GM19193 (cell line): ENCODE measurements at regions not wholly inside any gene's neighbourhood (a gene's known extent, or its start where the extent isn't known, plus 50 kb on each side); places are given as distances from the start of the nearest gene placed in this dataset.

Source experiments
- POLR2A ChIP-seq: IDR thresholded peaks from 4 replicates; pipeline ENCODE4 v1.6.1; 2011; ENCODE audit not compliant: insufficient read depth, insufficient read length; ENCODE audit errors: extremely low read depth

- no peak for TF ChIP-seq POLR2A
Observed at GRCh38 chr3:56883828-56884227, 82.1 kb upstream of the ARHGEF3 start.

GRCh38 chr3:56882896-56883295, 81.1 kb upstream of the ARHGEF3 start:
- no peak for TF ChIP-seq POLR2A

- no peak for TF ChIP-seq POLR2A
Observed at GRCh38 chr3:56881841-56882240, 80.1 kb upstream of the ARHGEF3 start.

- TF ChIP-seq POLR2A = no peak
Observed at GRCh38 chr3:56880720-56881575, 79.2 kb upstream of the ARHGEF3 start.

GRCh38 chr3:56879436-56880215, 77.9 kb upstream of the ARHGEF3 start:
- TF ChIP-seq POLR2A = no peak

- TF ChIP-seq POLR2A = no peak
Observed at GRCh38 chr3:56878074-56878473, 76.3 kb upstream of the ARHGEF3 start.

GRCh38 chr3:56876916-56877315, 75.2 kb upstream of the ARHGEF3 start:
- no peak for TF ChIP-seq POLR2A

- no peak for TF ChIP-seq POLR2A
Observed at GRCh38 chr3:56874269-56874668, 72.5 kb upstream of the ARHGEF3 start.

GRCh38 chr3:56870436-56870835, 68.7 kb upstream of the ARHGEF3 start:
- TF ChIP-seq POLR2A = no peak

GRCh38 chr3:56869157-56869889, 67.6 kb upstream of the ARHGEF3 start:
- no peak for TF ChIP-seq POLR2A

- TF ChIP-seq POLR2A = no peak
Observed at GRCh38 chr3:56868706-56869105, 67.0 kb upstream of the ARHGEF3 start.

GRCh38 chr3:56867671-56868070, 65.9 kb upstream of the ARHGEF3 start:
- no peak for TF ChIP-seq POLR2A

GRCh38 chr3:56864918-56865524, 63.3 kb upstream of the ARHGEF3 start:
- TF ChIP-seq POLR2A = no peak

GRCh38 chr3:56864090-56864489, 62.3 kb upstream of the ARHGEF3 start:
- no peak for TF ChIP-seq POLR2A
